NCI-H187 (cell line): ENCODE measurements at regions not wholly inside any gene's neighbourhood (a gene's known extent, or its start where the extent isn't known, plus 50 kb on each side); places are given as distances from the start of the nearest gene placed in this dataset.

Experiments
- DNase-seq, 2 experiments: peaks; one replicate each; lab custom pipeline; 2025; lab: John Stamatoyannopoulos, UW

- no peak for DNase-seq
Observed at GRCh38 chr16:51474414-51475091, 323.5 kb upstream of the SALL1 start.

DNA sequence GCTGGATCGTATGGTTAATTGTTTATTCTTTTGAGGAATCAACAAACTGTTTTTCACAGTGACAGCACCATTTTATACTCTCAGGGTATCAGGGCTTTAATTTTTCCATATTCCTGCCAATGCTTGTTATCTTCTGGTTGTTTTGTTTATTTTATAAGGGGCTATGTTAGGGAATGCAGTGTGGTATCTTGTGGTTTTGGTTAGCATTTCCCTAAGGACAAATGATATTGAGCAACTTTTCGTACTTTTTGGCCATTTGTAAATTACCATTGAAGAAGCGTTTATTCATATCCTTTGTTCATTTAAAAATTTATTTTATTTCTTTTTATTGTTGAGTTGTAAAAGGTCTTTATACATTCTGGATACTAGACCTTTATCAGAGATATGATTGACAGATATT, 322.0 kb upstream of the SALL1 start:
- no peak for DNase-seq

DNA sequence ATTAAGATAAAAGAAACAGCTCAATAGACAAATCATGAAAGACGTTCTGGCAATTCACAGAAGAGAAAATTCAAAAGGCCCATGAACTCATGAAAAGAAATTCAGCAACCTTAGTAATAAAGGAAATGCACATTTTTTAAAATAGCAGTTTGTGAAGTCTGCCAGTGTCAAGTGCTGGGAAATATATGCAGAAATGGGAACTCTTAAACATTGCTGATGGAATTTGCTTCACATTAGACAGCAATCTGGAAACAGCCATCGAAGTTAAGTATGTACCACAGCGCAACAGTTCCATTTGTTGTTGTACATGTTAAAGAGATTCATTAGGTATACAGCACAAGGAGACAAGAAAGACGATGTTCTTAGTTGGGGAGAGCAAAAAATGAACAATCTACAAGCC, 319.4 kb upstream of the SALL1 start:
- DNase-seq = no peak

GRCh38 chr16:51464996-51465395, 313.9 kb upstream of the SALL1 start:
- DNase-seq = no peak

DNA sequence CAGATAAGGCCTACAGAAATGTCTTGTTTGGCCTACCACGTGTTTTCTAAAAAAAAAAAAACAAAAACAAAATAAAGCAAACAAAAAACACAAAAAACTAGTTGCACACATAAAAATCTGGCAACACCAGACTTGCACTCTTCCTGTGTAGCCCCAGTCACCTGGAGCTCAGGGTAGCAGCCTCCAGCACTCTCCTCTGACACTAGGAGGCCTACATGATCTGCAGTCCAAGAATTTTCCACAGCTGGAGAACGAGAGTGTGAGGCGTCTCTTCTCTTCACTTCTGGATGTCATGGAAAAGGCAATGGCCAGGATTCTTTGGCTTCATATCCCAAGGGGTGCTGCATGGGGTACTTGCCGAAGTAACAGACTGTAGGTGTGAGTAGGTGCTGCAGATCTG, 310.2 kb upstream of the SALL1 start:
- no peak for DNase-seq

DNA sequence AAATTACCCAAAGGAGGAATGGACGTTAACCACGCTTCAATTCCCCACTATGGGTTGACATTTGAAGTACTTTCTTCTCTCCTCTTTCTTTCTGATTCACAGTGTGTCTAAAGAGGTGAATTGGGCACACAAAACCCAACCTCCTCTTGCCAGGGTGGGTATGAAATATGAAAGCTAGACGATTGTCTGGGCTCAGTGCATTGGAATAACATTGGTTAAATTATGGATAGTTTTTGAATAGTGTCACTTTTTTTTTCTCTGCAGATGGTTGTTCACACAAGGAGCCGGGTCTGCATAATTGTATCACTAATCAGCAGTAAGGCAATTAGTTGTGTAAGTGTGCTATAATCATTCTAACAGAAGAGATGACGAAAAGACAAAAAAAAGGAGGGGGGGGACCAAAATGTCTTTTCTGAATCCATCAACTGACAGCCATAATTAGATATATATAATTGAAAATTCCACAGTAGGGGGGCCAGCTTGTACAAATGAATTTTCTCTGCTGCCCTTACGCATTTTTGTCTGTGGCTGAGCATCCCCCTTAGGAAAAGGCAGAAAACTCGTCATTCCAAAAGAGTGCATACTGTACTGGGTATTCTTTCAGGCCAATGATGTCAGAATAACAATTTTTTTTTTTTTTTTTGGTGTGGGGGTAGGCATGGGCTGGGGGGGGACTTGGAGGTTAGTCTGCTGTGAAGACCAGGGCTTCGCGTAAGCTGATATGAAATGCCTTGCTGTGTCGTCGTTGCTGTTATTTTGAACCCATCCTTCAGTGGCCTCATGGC, 307.5 kb upstream of the SALL1 start:
- DNase-seq = no peak

DNA sequence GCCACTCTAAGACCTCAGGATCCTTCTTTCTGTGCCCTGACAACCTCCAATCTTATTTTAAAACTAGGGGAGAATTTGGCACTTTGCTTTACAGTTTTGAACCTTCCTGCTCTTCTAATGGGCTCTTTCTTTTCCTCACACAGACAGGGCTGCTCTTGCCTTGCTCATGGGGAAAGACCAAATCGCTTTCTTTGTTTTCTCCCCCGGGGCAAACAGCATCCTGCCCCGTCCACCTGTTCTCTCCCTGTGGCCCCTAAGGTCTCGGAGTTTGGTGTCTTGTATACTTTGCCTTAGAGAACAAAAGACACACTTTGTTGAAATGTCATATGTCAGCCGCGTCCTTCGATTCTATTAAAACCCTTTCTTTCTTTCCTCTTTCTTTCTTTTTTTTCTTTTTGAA, 306.7 kb upstream of the SALL1 start:
- DNase-seq = no peak

DNA sequence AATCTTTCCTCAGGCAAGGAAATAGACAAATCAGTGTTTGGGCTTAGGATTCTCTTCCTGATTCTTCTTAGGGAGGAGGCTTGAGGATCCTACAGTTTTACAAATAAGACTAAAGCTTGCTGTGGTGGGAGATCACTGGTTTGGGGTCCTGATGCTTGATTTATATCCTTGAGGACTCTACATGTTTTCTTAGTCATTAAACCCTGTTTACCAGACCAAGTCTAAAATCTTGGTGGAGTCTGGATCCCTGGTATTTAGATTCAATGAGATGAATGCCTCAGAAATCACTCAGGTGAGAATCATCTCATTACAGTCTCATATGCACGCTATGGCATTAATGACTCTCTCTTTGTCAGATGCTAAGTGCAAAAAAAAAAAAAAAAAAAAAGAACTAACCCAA, 304.3 kb upstream of the SALL1 start:
- DNase-seq = no peak

DNA sequence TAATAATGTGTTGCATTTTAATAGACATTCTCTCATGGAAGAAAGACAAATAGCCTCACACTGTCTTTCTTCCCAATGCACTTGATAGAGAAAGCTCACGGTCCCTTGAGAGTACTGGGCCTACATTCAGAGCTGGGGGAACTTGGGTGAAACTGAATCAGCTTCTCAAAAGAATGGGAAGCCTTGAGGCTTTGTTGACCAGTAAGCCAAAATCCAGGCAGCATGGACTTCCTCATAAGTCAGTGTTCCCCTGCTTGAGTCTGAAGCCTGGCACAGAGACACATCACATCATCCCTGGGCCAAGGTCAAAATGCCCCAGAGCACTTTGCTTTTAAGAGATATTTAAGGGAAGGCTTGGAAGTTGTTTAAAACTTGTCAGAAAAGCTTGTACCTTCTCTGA, 302.2 kb upstream of the SALL1 start:
- DNase-seq = no peak

DNA sequence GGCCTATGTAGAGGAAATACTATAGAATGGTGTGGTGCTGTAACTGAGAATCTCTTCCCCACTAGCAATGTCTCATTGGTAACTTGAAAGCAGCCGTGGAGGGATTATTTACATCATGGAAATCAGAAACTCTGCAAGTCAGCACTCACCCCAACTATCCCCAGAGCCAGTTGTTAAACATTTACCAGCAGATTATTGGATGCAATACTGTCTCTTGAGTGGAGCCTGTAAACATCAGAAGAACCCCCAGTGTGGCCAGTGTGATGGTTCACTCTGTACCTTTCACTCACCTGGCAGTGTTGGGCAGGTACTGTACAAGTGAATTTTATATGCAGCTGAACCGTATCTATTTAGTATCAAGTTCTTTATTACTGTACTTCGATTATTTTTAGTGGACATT, 299.8 kb upstream of the SALL1 start:
- DNase-seq = no peak

DNA sequence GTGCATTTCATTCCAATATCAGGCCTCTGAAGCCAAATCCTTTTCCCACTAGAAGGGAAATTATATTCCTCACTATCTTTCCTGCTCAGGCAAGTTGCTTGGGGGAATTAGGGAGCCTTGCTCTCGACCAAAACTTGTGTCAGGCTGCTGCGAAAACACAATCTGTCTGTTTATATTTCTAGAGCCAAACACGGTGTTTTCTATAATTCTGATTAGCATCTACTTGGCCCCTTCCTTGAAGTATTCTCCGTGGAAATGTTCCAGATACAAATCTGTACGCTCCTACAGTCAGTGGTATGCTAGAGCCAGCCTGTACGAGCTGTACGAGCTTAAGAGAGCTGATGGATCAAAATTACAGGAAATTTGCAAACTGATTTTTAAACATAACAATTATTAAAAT, 299.3 kb upstream of the SALL1 start:
- DNase-seq = no peak

- no peak for DNase-seq
Observed at GRCh38 chr16:51449441-51449840, 298.4 kb upstream of the SALL1 start.

- no peak for DNase-seq
Observed at GRCh38 chr16:51445250-51445649, 294.2 kb upstream of the SALL1 start.

GRCh38 chr16:51443934-51444333, 292.9 kb upstream of the SALL1 start:
- DNase-seq = no peak

GRCh38 chr16:51442141-51442870, 291.2 kb upstream of the SALL1 start:
- DNase-seq = no peak

DNA sequence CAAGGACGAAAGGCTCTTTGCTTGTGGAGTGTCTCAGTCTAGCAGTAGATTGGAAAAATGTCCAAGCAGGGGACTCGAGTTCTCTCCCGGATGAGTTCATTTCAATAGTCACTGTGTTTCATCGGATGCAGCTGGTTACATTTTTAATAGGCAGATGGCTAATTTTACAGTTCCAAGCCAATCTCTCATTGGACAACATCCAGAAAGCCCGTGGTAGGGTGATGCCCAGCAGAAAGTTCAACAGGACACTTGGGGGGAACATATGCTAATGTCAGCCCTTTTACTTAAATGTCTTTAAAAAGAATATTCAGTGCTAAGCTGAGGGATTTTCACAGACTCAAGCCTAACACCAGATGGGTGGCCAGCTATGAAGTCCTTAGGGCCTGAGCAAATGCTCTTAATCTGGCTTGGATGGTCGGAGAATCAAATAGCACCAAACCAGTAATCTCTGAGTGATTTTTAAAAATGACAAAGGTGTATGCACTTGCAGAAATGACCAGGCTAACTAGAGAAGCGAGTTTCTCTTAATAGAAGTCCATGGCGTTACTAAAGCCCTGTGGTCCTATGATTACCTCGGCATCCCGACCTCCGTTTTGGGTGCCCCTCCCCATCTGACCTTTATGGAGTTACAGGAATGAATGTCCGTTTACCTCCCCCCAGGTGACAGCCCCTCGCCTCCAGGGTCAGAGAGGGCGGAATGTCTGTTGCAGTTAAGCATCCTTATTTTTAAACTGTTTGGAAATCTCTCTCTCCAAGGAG, 289.2 kb upstream of the SALL1 start:
- DNase-seq = no peak

DNA sequence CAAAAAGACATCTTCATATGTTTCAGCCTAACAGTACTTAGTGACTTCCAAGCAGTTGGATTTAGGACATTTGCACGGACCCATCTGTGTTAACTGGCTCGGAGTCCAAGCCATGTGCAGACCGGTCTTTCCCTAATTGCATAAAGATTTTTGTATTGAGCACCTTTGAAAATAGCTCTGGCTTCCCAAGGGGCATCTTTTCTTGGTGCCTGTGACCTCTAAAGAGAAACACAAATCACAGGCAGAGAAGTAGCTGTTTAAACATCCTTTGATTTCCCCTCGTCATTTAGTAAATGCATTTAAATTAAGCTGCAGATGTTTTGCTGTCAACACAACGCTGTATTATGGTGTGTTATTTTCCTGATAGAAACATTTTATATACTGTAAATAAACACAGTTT, 288.2 kb upstream of the SALL1 start:
- DNase-seq = no peak

DNA sequence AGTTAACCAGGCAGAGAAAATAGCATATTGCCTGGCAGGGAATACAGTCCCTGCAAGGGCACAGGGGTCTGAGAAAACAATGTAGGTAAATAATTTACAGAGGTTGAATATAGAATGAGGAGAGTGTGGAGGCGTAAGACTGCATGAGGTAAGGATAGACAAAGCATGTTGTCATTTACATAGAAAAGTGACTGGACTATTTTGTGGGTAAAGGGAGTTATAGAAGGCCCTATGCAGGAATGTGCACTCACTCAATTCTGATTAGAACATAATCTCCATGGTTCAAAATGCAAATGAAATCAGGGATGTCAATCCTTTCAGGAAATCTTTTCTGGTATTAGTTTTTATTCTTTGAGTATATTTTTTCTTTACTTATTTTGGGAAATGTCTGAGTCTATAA, 285.7 kb upstream of the SALL1 start:
- DNase-seq = no peak

DNA sequence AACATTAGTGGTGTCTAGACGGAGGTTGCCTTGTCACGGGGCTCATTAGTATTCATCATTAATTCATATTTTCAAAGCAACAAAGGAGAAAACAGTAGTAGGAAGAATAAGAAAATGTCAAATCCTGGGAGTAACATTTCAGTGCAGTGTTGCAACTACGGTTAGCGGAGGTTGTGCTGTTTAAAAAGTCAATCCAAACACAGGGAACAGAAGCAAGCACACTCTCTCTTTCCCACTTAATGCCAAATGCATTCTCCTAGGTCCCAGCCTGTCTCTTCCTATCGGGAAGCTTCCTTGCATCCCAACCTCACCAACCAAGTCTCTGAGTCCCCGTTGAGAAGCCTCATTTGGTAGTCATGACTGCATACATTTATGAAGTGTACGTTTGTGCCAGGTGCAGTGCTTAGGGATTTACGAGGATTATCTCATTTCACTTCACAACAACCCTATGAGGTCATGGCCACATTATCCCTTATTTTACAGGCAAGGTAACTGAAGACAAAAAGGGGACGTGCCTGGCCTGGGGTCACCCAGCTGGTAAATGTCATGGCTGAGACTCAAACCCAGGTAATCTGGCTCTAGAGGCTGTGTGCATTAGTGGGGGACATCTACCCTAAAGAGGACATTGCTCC, 283.6 kb upstream of the SALL1 start:
- no peak for DNase-seq

- DNase-seq = no peak
Observed at GRCh38 chr16:51433599-51433998, 282.5 kb upstream of the SALL1 start.

- DNase-seq = no peak
Observed at GRCh38 chr16:51431517-51432241, 280.6 kb upstream of the SALL1 start.
